Astrocyte (in vitro differentiated cells and primary cell): ENCODE measurements at regions not wholly inside any gene's neighbourhood (a gene's known extent, or its start where the extent isn't known, plus 50 kb on each side); places are given as distances from the start of the nearest gene placed in this dataset.

ENCODE experiments used
- DNase-seq: peaks from one replicate; pipeline ENCODE4 v3.0.0-alpha.2; 2010; ENCODE audit warnings: low read depth
- FAIRE-seq: peaks from 2 replicates; lab custom pipeline; 2011; peaks lifted over from hg19 to GRCh38; lab: Jason Lieb, UNC
- H2AFZ ChIP-seq: 2 replicates; pipeline ENCODE4 v1.6.0; 2012; ENCODE audit warnings: low read depth, low read length, inconsistent platforms
- H3K27ac ChIP-seq: 2 replicates; pipeline ENCODE4 v1.5.1; 2011; ENCODE audit warnings: low read depth, low read length, inconsistent platforms
- H3K27me3 ChIP-seq: 2 replicates; pipeline ENCODE4 v1.6.0; 2011; ENCODE audit warnings: low read length, inconsistent platforms; ENCODE audit not compliant: insufficient read depth
- H3K36me3 ChIP-seq: 2 replicates; pipeline ENCODE4 v1.5.1; 2011; ENCODE audit warnings: low read length, inconsistent platforms; ENCODE audit not compliant: insufficient read depth
- H3K4me1 ChIP-seq: 2 replicates; pipeline ENCODE4 v1.5.1; 2011; ENCODE audit warnings: low read length, inconsistent platforms; ENCODE audit not compliant: insufficient read depth
- H3K4me2 ChIP-seq: 2 replicates; pipeline ENCODE4 v1.6.0; 2012; ENCODE audit warnings: low read length, inconsistent platforms
- H3K4me3 ChIP-seq: 2 replicates; pipeline ENCODE4 v1.5.1; 2011; ENCODE audit warnings: low read depth, mild to moderate bottlenecking, low read length, inconsistent platforms; ENCODE audit not compliant: insufficient read depth
- H3K79me2 ChIP-seq: 2 replicates; pipeline ENCODE4 v1.6.0; 2012; ENCODE audit warnings: mild to moderate bottlenecking, low read length, inconsistent platforms; ENCODE audit not compliant: insufficient read depth
- H3K9ac ChIP-seq: 2 replicates; pipeline ENCODE4 v1.6.0; 2012; ENCODE audit warnings: mild to moderate bottlenecking, low read length, inconsistent platforms
- H3K9me3 ChIP-seq: 2 replicates; pipeline ENCODE4 v1.5.1; 2012; ENCODE audit warnings: low read depth, mild to moderate bottlenecking, low read length, inconsistent platforms; ENCODE audit not compliant: insufficient read depth
- H4K20me1 ChIP-seq: 2 replicates; pipeline ENCODE4 v1.6.0; 2012; ENCODE audit warnings: low read length, inconsistent platforms; ENCODE audit not compliant: insufficient read depth
- H3K27ac Mint-ChIP-seq: one replicate; pipeline ENCODE4 v1.8.0; 2021; ENCODE audit warnings: mild to moderate bottlenecking, mixed read lengths; ENCODE audit not compliant: unreplicated experiment
- H3K27me3 Mint-ChIP-seq: one replicate; pipeline ENCODE4 v1.8.0; 2021; ENCODE audit warnings: low read depth, mixed read lengths; ENCODE audit not compliant: unreplicated experiment
- H3K36me3 Mint-ChIP-seq: one replicate; pipeline ENCODE4 v1.8.0; 2021; ENCODE audit warnings: low read depth, mixed read lengths; ENCODE audit not compliant: unreplicated experiment
- H3K4me1 Mint-ChIP-seq: one replicate; pipeline ENCODE4 v1.8.0; 2021; ENCODE audit warnings: low read depth, mixed read lengths; ENCODE audit not compliant: unreplicated experiment
- H3K4me3 Mint-ChIP-seq: one replicate; pipeline ENCODE4 v1.8.0; 2021; ENCODE audit warnings: mild to moderate bottlenecking, moderate library complexity, mixed read lengths; ENCODE audit not compliant: unreplicated experiment
- H3K9me3 Mint-ChIP-seq: one replicate; pipeline ENCODE4 v1.8.0; 2021; ENCODE audit warnings: mild to moderate bottlenecking, mixed read lengths; ENCODE audit not compliant: unreplicated experiment
- CTCF ChIP-seq: IDR thresholded peaks from 2 replicates; pipeline ENCODE4 v1.5.1; 2011; ENCODE audit warnings: low read depth, mild to moderate bottlenecking, inconsistent platforms, low read length, moderate library complexity; ENCODE audit not compliant: insufficient read depth
- EZH2 ChIP-seq: IDR thresholded peaks from 2 replicates; pipeline ENCODE4 v1.6.1; 2012; ENCODE audit warnings: mild to moderate bottlenecking, low read length, inconsistent platforms; ENCODE audit not compliant: insufficient read depth

GRCh38 chr4:185889585-185889984 is 77.6 kb upstream of the SORBS2 start:
- Histone ChIP-seq H3K9ac (no peak overlapping the region), H4K20me1 (no peaks in the 10 kb centered on the region), H3K27me3 (no peaks in the 10 kb centered on the region), H3K4me1 (no peaks in the 10 kb centered on the region), H3K36me3 (no peaks in the 10 kb centered on the region), H3K4me2 (no peak overlapping the region), H3K9me3 (no peaks in the 10 kb centered on the region), H3K4me3 (no peak overlapping the region), H3K27ac (no peak overlapping the region), H3K79me2 (no peaks in the 10 kb centered on the region), H2AFZ (no peak overlapping the region)
- H3K36me3 Mint-ChIP-seq: peaks cover 3% of the 10 kb centered on the region
- H3K4me3 Mint-ChIP-seq: no peak overlapping the region
- H3K27ac Mint-ChIP-seq: no peak overlapping the region
- H3K27me3 Mint-ChIP-seq: no peaks in the 10 kb centered on the region
- FAIRE-seq (no peak), DNase-seq (no peak)
- H3K9me3 Mint-ChIP-seq: peaks cover 16% of the 10 kb centered on the region
- no peaks in the 10 kb centered on the region for H3K4me1 Mint-ChIP-seq
- TF ChIP-seq CTCF (no peak), EZH2 (no peak)

DNA sequence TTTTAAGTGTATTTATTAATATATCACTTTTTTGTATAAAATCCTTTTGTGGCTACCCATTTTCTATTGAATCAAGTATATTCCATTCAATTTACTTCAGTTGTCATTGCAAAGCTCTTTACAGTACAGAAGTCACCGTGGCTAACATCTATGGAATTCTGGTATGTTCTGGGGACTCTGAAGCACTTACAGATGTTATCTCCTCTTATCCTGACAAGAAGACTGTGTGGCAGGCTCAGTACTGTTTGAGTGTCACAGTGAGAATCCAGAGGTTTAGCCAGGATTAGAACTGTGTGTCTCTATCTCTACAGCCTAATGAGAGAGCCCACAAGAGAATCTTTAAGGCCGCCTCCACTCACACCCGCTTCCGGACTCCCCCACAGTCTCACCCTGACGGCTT is 78.2 kb upstream of the SORBS2 start:
- peaks cover 3% of the 10 kb centered on the region for H3K36me3 Mint-ChIP-seq
- Histone ChIP-seq H2AFZ (no peak overlapping the region), H3K4me2 (no peak overlapping the region), H3K27me3 (no peaks in the 10 kb centered on the region), H3K79me2 (no peaks in the 10 kb centered on the region), H3K4me3 (no peak overlapping the region), H3K36me3 (no peaks in the 10 kb centered on the region), H3K9ac (no peak overlapping the region), H3K27ac (no peak overlapping the region), H3K4me1 (no peaks in the 10 kb centered on the region), H3K9me3 (no peaks in the 10 kb centered on the region), H4K20me1 (no peaks in the 10 kb centered on the region)
- H3K4me3 Mint-ChIP-seq: no peak overlapping the region
- TF ChIP-seq EZH2 (no peak), CTCF (no peak)
- FAIRE-seq (no peak), DNase-seq (no peak)
- no peaks in the 10 kb centered on the region for H3K4me1 Mint-ChIP-seq
- peak overlapping the region; percentile 86 for H3K27ac Mint-ChIP-seq
- H3K9me3 Mint-ChIP-seq: peaks cover 19% of the 10 kb centered on the region
- no peaks in the 10 kb centered on the region for H3K27me3 Mint-ChIP-seq

DNA sequence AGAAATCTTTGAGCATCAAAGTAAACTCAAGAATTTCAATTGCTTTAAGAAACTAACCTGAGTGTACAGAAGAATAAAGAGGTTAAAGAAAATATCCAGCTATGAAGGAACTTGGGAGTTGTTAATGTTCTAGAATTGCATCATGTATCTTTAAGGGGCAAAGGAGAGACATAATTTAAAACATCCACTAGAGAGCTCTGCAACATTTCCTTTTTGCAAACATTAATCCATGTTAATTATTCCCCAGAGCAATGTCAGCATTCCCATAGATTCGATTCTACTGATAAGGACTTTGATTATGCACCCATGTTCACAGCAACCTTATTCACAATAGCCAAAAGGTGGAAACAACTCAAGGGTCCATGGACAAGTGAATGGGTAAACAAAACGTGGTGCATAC is 80.2 kb upstream of the SORBS2 start:
- Histone ChIP-seq H3K27ac (no peak overlapping the region), H3K4me2 (no peak overlapping the region), H3K9ac (no peak overlapping the region), H3K79me2 (no peaks in the 10 kb centered on the region), H4K20me1 (no peaks in the 10 kb centered on the region), H3K27me3 (no peaks in the 10 kb centered on the region), H3K4me1 (no peaks in the 10 kb centered on the region), H3K4me3 (no peak overlapping the region), H3K36me3 (no peaks in the 10 kb centered on the region), H3K9me3 (no peaks in the 10 kb centered on the region), H2AFZ (no peak overlapping the region)
- no peaks in the 10 kb centered on the region for H3K27me3 Mint-ChIP-seq
- H3K27ac Mint-ChIP-seq: no peak overlapping the region
- TF ChIP-seq EZH2 (no peak), CTCF (no peak)
- no peaks in the 10 kb centered on the region for H3K4me1 Mint-ChIP-seq
- no peak overlapping the region for H3K4me3 Mint-ChIP-seq
- FAIRE-seq (no peak), DNase-seq (no peak)
- H3K36me3 Mint-ChIP-seq: peaks cover 3% of the 10 kb centered on the region
- H3K9me3 Mint-ChIP-seq: peaks cover 19% of the 10 kb centered on the region
